H9 (cell line): ENCODE measurements at regions not wholly inside any gene's neighbourhood (a gene's known extent, or its start where the extent isn't known, plus 50 kb on each side); places are given as distances from the start of the nearest gene placed in this dataset.
"Not testable (repeated sequence)": the region's sequence is repeated elsewhere in the genome, so short reads cannot be mapped to it uniquely, and the experiment has no call there.

Experiments used
- DNase-seq: peaks from one replicate; pipeline ENCODE4 v3.0.0-alpha.2; 2017
- H2AFZ ChIP-seq: one replicate; pipeline ENCODE4 v1.6.1; 2013; ENCODE audit warnings: mild to moderate bottlenecking, low read length, control low read depth, moderate library complexity
- H2AK5ac ChIP-seq: 2 replicates; pipeline ENCODE4 v1.6.1; 2013; ENCODE audit warnings: low read length, control low read depth, mixed read lengths; ENCODE audit not compliant: insufficient read length
- H2BK120ac ChIP-seq: one replicate; pipeline ENCODE4 v1.6.1; 2013; ENCODE audit warnings: low read depth, mild to moderate bottlenecking, low read length, control low read depth, inconsistent platforms; ENCODE audit not compliant: poor library complexity, severe bottlenecking
- H2BK12ac ChIP-seq: 2 replicates; pipeline ENCODE4 v1.6.1; 2013; ENCODE audit warnings: low read length, control low read depth, mixed read lengths, low read depth; ENCODE audit not compliant: insufficient read length
- H2BK15ac ChIP-seq: 2 replicates; pipeline ENCODE4 v1.6.1; 2013; ENCODE audit warnings: low read depth, low read length, control low read depth
- H2BK20ac ChIP-seq: one replicate; pipeline ENCODE4 v1.6.1; 2013; ENCODE audit warnings: low read depth, mild to moderate bottlenecking, low read length, control low read depth, inconsistent platforms; ENCODE audit not compliant: poor library complexity, severe bottlenecking
- H2BK5ac ChIP-seq: 2 replicates; pipeline ENCODE4 v1.6.1; 2013; ENCODE audit warnings: low read length, control low read depth, mixed read lengths; ENCODE audit not compliant: insufficient read length
- H3K14ac ChIP-seq: 2 replicates; pipeline ENCODE4 v1.6.1; 2013; ENCODE audit warnings: low read length, control low read depth; ENCODE audit not compliant: insufficient read depth
- H3K18ac ChIP-seq: 2 replicates; pipeline ENCODE4 v1.6.1; 2013; ENCODE audit warnings: low read depth, mild to moderate bottlenecking, mixed read lengths, low read length, control low read depth; ENCODE audit not compliant: insufficient read length
- H3K23ac ChIP-seq: 2 replicates; pipeline ENCODE4 v1.6.1; 2013; ENCODE audit warnings: low read length, control low read depth, mixed read lengths, low read depth; ENCODE audit not compliant: insufficient read length
- H3K23me2 ChIP-seq: 2 replicates; pipeline ENCODE4 v1.6.1; 2013; ENCODE audit warnings: low read depth, mild to moderate bottlenecking, mixed read lengths, low read length, control low read depth; ENCODE audit not compliant: insufficient read length, poor library complexity, severe bottlenecking
- H3K27ac ChIP-seq: 2 replicates; pipeline ENCODE4 v1.5.1; 2013; ENCODE audit warnings: low read length, control low read depth, mixed read lengths, low read depth; ENCODE audit not compliant: insufficient read length
- H3K27me3 ChIP-seq: 2 replicates; pipeline ENCODE4 v1.6.1; 2013; ENCODE audit warnings: low read length, control low read depth, inconsistent platforms; ENCODE audit not compliant: insufficient read depth
- H3K4ac ChIP-seq: 2 replicates; pipeline ENCODE4 v1.6.1; 2013; ENCODE audit warnings: low read depth, mild to moderate bottlenecking, control low read depth, inconsistent platforms, low read length, moderate library complexity
- H3K4me1 ChIP-seq: 2 replicates; pipeline ENCODE4 v1.6.1; 2013; ENCODE audit warnings: low read length, control low read depth, inconsistent platforms; ENCODE audit not compliant: insufficient read depth
- H3K4me2 ChIP-seq: 2 replicates; pipeline ENCODE4 v1.6.1; 2013; ENCODE audit warnings: low read length, control low read depth, mixed read lengths; ENCODE audit not compliant: insufficient read length, insufficient read depth
- H3K56ac ChIP-seq: 2 replicates; pipeline ENCODE4 v1.6.1; 2013; ENCODE audit warnings: low read depth, mild to moderate bottlenecking, mixed read lengths, low read length, control low read depth; ENCODE audit not compliant: insufficient read length
- H3K79me1 ChIP-seq: 2 replicates; pipeline ENCODE4 v1.6.1; 2013; ENCODE audit warnings: low read depth, mild to moderate bottlenecking, moderate library complexity, low read length, control low read depth, inconsistent platforms; ENCODE audit not compliant: insufficient read depth, poor library complexity, severe bottlenecking
- H3K79me2 ChIP-seq: 2 replicates; pipeline ENCODE4 v1.6.1; 2013; ENCODE audit warnings: low read length, control low read depth, inconsistent platforms; ENCODE audit not compliant: insufficient read depth
- H3K9ac ChIP-seq: 2 replicates; pipeline ENCODE4 v1.6.1; 2013; ENCODE audit warnings: low read length, control low read depth, mixed read lengths; ENCODE audit not compliant: insufficient read length; ENCODE audit errors: extremely low read depth
- H3K9me3 ChIP-seq: one replicate; pipeline ENCODE4 v1.6.1; 2013; ENCODE audit warnings: low read depth, low read length, inconsistent platforms; ENCODE audit not compliant: control insufficient read depth
- H3T11ph ChIP-seq: one replicate; pipeline ENCODE4 v1.6.1; 2013; ENCODE audit warnings: mild to moderate bottlenecking, low read length, control low read depth, inconsistent platforms
- H4K20me1 ChIP-seq: one replicate; pipeline ENCODE4 v1.6.1; 2013; ENCODE audit not compliant: control insufficient read depth, insufficient read length, insufficient read depth
- H4K5ac ChIP-seq: 2 replicates; pipeline ENCODE4 v1.6.1; 2013; ENCODE audit warnings: low read depth, mild to moderate bottlenecking, mixed read lengths, low read length, control low read depth; ENCODE audit not compliant: insufficient read length
- H4K8ac ChIP-seq: replicated peaks from 2 replicates; pipeline ENCODE4 v1.6.1; 2013; ENCODE audit warnings: low read length, control low read depth, mixed read lengths, low read depth; ENCODE audit not compliant: insufficient read length
- H4K91ac ChIP-seq: 2 replicates; pipeline ENCODE4 v1.6.1; 2013; ENCODE audit warnings: low read depth, mild to moderate bottlenecking, moderate library complexity, mixed read lengths, low read length, control low read depth; ENCODE audit not compliant: insufficient read length
- H3K27ac Mint-ChIP-seq, 3 experiments: 2 replicates in 2 of 3; 3 replicates in 1 of 3; pipeline ENCODE4 v1.8.0; 2020 to 2021; ENCODE audit warnings: mixed read lengths in 3 of 3, mild to moderate bottlenecking in 1 of 3, moderate library complexity in 1 of 3
- H3K27me3 Mint-ChIP-seq: 2 replicates; pipeline ENCODE4 v1.8.0; 2021; ENCODE audit warnings: low read depth, mild to moderate bottlenecking, moderate library complexity, mixed read lengths
- H3K36me3 Mint-ChIP-seq, 3 experiments: 2 replicates in 2 of 3; 3 replicates in 1 of 3; pipeline ENCODE4 v1.8.0; 2020 to 2021; ENCODE audit warnings: low read depth in 3 of 3, mixed read lengths in 3 of 3; ENCODE audit not compliant: insufficient read depth in 1 of 3
- H3K4me1 Mint-ChIP-seq, 2 experiments: 2 replicates each; pipeline ENCODE4 v1.8.0; 2020; ENCODE audit warnings: mixed read lengths in 2 of 2
- H3K4me3 Mint-ChIP-seq, 2 experiments: 2 replicates in 1 of 2; 3 replicates in 1 of 2; pipeline ENCODE4 v1.8.0; 2020 to 2021; ENCODE audit warnings: mild to moderate bottlenecking in 2 of 2, mixed read lengths in 2 of 2, moderate library complexity in 1 of 2
- H3K9me3 Mint-ChIP-seq, 2 experiments: 2 replicates in 1 of 2; 3 replicates in 1 of 2; pipeline ENCODE4 v1.8.0; 2020; ENCODE audit warnings: mild to moderate bottlenecking in 2 of 2, mixed read lengths in 2 of 2, moderate library complexity in 1 of 2
- CTCF ChIP-seq: fragments of 200-600 bp; sonication (generic); conservative IDR thresholded peaks from 3 replicates; pipeline ENCODE4 v1.8.0; 2021; ENCODE audit warnings: antibody characterized with exemption, mild to moderate bottlenecking
- WGBS: extraction: QIAGEN DNeasy Blood & Tissue Kit; methylation state at CpG from one replicate; pipeline ENCODE4 v1.1.7; 2013; ENCODE audit warnings: missing lambda C conversion rate, low lambda C conversion rate, mixed read lengths; ENCODE audit not compliant: insufficient read length; ENCODE audit errors: extremely low coverage; 5-methylcytosine and 5-hydroxymethylcytosine counted together

GRCh38 chr17:22221344-22221743 lies 529.0 kb downstream of the KCNJ18 start:
- no peak overlapping the region for H2BK15ac ChIP-seq
- H2BK120ac ChIP-seq, result no peak overlapping the region
- H3K4me1 ChIP-seq, result no peaks in the 10 kb centered on the region
- H3K27me3 ChIP-seq, result no peaks in the 10 kb centered on the region
- H3K27me3 Mint-ChIP-seq, result peaks cover 5% of the 10 kb centered on the region
- H3K18ac ChIP-seq, result no peak overlapping the region
- no peak overlapping the region for H3K4ac ChIP-seq
- H2BK5ac ChIP-seq, result no peak overlapping the region
- no peak overlapping the region for H3K4me2 ChIP-seq
- no peak overlapping the region for H3K27ac Mint-ChIP-seq
- no peak overlapping the region for H3T11ph ChIP-seq
- no peak for TF ChIP-seq CTCF
- WGBS, result no CpG with 5 or more reads among the region's 8 CpGs
- DNase-seq, result no peak
- no peak overlapping the region for H3K4me3 Mint-ChIP-seq
- H3K79me1 ChIP-seq, result no peaks in the 10 kb centered on the region
- no peak overlapping the region for H3K14ac ChIP-seq
- H3K9ac ChIP-seq, result no peak overlapping the region
- no peaks in the 10 kb centered on the region for H3K9me3 ChIP-seq
- H2AFZ ChIP-seq, result no peak overlapping the region
- no peak overlapping the region for H3K56ac ChIP-seq
- no peaks in the 10 kb centered on the region for H4K20me1 ChIP-seq
- H3K79me2 ChIP-seq, result no peaks in the 10 kb centered on the region
- no peak overlapping the region for H2BK12ac ChIP-seq
- H3K4me1 Mint-ChIP-seq, result no peaks in the 10 kb centered on the region
- peaks cover 0 to 7% (median 3%) of the 10 kb centered on the region in 3 experiments; a peak in 4 of 7 replicates for H3K36me3 Mint-ChIP-seq
- H4K91ac ChIP-seq, result no peak overlapping the region
- H3K23me2 ChIP-seq, result no peaks in the 10 kb centered on the region
- H4K5ac ChIP-seq, result no peak overlapping the region
- H2BK20ac ChIP-seq, result no peak overlapping the region
- no peak overlapping the region for H3K27ac ChIP-seq
- H3K23ac ChIP-seq, result no peak overlapping the region
- H4K8ac ChIP-seq, result no peak overlapping the region
- H2AK5ac ChIP-seq, result no peak overlapping the region
- peaks cover 70 to 77% of the 10 kb centered on the region in 2 experiments for H3K9me3 Mint-ChIP-seq

- not testable (repeated sequence) for H3K27me3 Mint-ChIP-seq, H2AFZ ChIP-seq, H4K20me1 ChIP-seq, H3K9ac ChIP-seq, H3K18ac ChIP-seq, H4K5ac ChIP-seq, H3K4me2 ChIP-seq, H3K23ac ChIP-seq, H3K4ac ChIP-seq, H3K79me2 ChIP-seq, H3K4me3 Mint-ChIP-seq, H3K27me3 ChIP-seq, H3K79me1 ChIP-seq, H3T11ph ChIP-seq, H4K91ac ChIP-seq, H3K4me1 ChIP-seq, H3K27ac ChIP-seq, H4K8ac ChIP-seq, H3K23me2 ChIP-seq, H2BK20ac ChIP-seq, H2BK15ac ChIP-seq, H3K9me3 ChIP-seq, H2AK5ac ChIP-seq, H2BK5ac ChIP-seq, H3K56ac ChIP-seq, H3K4me1 Mint-ChIP-seq, H3K27ac Mint-ChIP-seq, H2BK120ac ChIP-seq, H2BK12ac ChIP-seq, H3K14ac ChIP-seq, DNase-seq
- H3K9me3 Mint-ChIP-seq, result peaks cover 79 to 83% of the 10 kb centered on the region in 2 experiments
- peaks cover 4 to 17% (median 11%) of the 10 kb centered on the region in 3 experiments; a peak in 6 of 7 replicates for H3K36me3 Mint-ChIP-seq
- WGBS, result no CpG with 5 or more reads among the region's 3 CpGs
Measured at GRCh38 chr17:22226477-22226876, 534.2 kb downstream of the KCNJ18 start.
